Tibial nerve (tissue), 4 donors: ENCODE measurements at regions not wholly inside any gene's neighbourhood (a gene's known extent, or its start where the extent isn't known, plus 50 kb on each side); places are given as distances from the start of the nearest gene placed in this dataset.
"Not testable (repeated sequence)": the region's sequence is repeated elsewhere in the genome, so short reads cannot be mapped to it uniquely, and the experiment has no call there.

ENCODE experiments used
- DNase-seq, 2 donors: peaks; one replicate each; pipeline ENCODE4 v3.0.0-alpha.2; 2019; ENCODE audit warnings: low spot score in 2 of 2
- H3K27ac ChIP-seq, 4 donors: fragments of 200-600 bp; sonication (generic) in 3 of 4; one replicate each; pipeline ENCODE4 v1.5.1; 2017 to 2019; ENCODE audit warnings: mild to moderate bottlenecking in 1 of 4
- H3K27me3 ChIP-seq, 2 donors: fragments of 200-600 bp; sonication (generic) in 1 of 2; one replicate each; pipeline versions ENCODE4 v1.5.1 to v1.6.0; 2017 to 2019
- H3K36me3 ChIP-seq, 3 donors: fragments of 200-600 bp; sonication (generic); one replicate each; pipeline ENCODE4 v1.5.1; 2018 to 2019
- H3K4me1 ChIP-seq, 4 donors: fragments of 200-600 bp; sonication (generic) in 3 of 4; one replicate each; pipeline ENCODE4 v1.5.1; 2017 to 2019
- H3K4me3 ChIP-seq, 4 donors: fragments of 200-600 bp; sonication (generic) in 3 of 4; one replicate each; pipeline ENCODE4 v1.5.1; 2017 to 2019; ENCODE audit warnings: mild to moderate bottlenecking in 1 of 4, moderate library complexity in 1 of 4
- H3K9me3 ChIP-seq, 4 donors: fragments of 200-600 bp; sonication (generic) in 3 of 4; one replicate each; pipeline ENCODE4 v1.5.1; 2017 to 2019
- CTCF ChIP-seq, 5 experiments: fragments of 200-600 bp in 3 of 5; fragments of 450-650 bp in 2 of 5; sonication (generic) in 3 of 5; IDR thresholded peaks; one replicate each; pipeline ENCODE4 v1.5.1; 2016 to 2019; ENCODE audit warnings: antibody characterized with exemption in 5 of 5, mild to moderate bottlenecking in 3 of 5, moderate library complexity in 2 of 5
- EP300 ChIP-seq, 2 donors: sonication (generic); formaldehyde crosslinking; IDR thresholded peaks; one replicate each; pipeline ENCODE4 v1.6.1; 2017; ENCODE audit warnings: antibody characterized with exemption in 2 of 2, mild to moderate bottlenecking in 1 of 2
- POLR2A ChIP-seq, 2 donors: fragments of 450-650 bp; IDR thresholded peaks; one replicate each; pipeline ENCODE4 v1.6.1; 2017; ENCODE audit warnings: antibody characterized with exemption in 2 of 2, mild to moderate bottlenecking in 2 of 2, moderate library complexity in 2 of 2
- WGBS, 2 donors: methylation state at CpG; one replicate each; pipeline ENCODE4 v1.1.5; 2018; 5-methylcytosine and 5-hydroxymethylcytosine counted together

DNA sequence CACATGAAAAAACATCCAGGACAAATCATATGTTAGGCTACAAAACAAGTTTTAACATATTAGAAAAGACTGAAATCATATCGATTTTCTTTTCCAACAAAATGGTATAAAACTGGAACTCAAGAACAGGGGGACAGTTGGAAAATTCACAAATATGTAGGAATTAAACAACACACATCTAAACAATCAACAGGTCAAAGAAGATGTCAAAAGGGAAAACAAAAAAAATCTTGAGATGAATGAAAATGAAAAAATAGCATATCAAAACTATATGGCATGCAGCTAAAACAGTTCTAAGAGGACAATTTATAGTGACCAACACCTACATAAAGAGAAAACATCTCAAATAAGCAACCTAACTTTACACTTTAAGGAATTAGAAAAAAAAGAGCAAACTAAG, 585.3 kb downstream of the UQCRFS1 start:
- no peaks in the 10 kb centered on the region for H3K36me3 ChIP-seq
- H3K27me3 ChIP-seq, result no peaks in the 10 kb centered on the region
- no peak for DNase-seq
- H3K27ac ChIP-seq, result no peak overlapping the region
- TF ChIP-seq POLR2A (IDR thresholded peaks at IDR 0.05) (no peak), EP300 (IDR thresholded peaks at IDR 0.05) (no peak), CTCF (IDR thresholded peaks at IDR 0.05) (no peak)
- no peaks in the 10 kb centered on the region for H3K4me1 ChIP-seq
- 85 to 91% methylated on average over 1 of the region's 1 CpG for WGBS, 2 donors
- peaks cover 0 to 9% (median 0%) of the 10 kb centered on the region in 4 donors for H3K9me3 ChIP-seq
- no peak overlapping the region for H3K4me3 ChIP-seq

GRCh38 chr19:28626407-28626806, 586.5 kb downstream of the UQCRFS1 start:
- not testable (repeated sequence) for H3K9me3 ChIP-seq, H3K4me1 ChIP-seq, H3K27me3 ChIP-seq, DNase-seq, H3K4me3 ChIP-seq, H3K36me3 ChIP-seq, H3K27ac ChIP-seq
- 86 to 92% methylated on average over 2 of the region's 2 CpGs for WGBS, 2 donors

DNA sequence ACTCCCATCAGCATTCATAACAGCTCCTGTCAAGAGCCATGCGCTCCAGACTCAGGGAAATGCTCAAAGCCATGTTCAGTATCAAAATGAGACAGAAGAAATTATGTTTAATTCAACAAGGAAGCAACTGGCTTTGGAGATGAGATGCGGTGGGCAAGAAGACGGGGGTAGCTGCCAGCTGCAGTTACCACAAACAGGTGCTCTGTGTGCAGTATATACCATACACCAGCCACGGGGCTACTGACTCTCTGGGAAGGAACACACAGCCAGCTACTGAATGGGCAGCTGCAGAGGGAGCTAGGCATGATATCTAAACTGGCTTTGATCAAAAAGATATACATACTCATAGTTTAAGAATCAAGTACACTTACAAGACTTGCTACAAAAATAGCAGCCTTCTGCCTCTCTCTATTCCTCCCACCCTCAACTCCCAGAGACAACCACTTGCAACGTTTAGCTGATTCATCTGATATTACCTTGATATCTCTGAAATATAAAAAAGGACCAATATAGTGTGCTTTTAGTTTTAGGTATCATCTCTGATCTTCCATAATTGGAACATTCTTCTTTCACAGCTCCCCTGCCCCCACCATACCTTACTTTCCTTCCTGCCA, 593.0 kb downstream of the UQCRFS1 start:
- H3K27ac ChIP-seq, result no peak overlapping the region
- no peaks in the 10 kb centered on the region for H3K36me3 ChIP-seq
- H3K9me3 ChIP-seq, result peaks cover 0 to 9% (median 0%) of the 10 kb centered on the region in 4 donors
- 79 to 86% methylated on average over 5 of the region's 5 CpGs for WGBS, 2 donors
- no peak for DNase-seq
- H3K27me3 ChIP-seq, result no peaks in the 10 kb centered on the region
- H3K4me1 ChIP-seq, result no peaks in the 10 kb centered on the region
- TF ChIP-seq EP300 (IDR thresholded peaks at IDR 0.05) (no peak), CTCF (IDR thresholded peaks at IDR 0.05) (no peak), POLR2A (IDR thresholded peaks at IDR 0.05) (no peak)
- no peak overlapping the region for H3K4me3 ChIP-seq

GRCh38 chr19:28618504-28618903, 594.4 kb downstream of the UQCRFS1 start:
- H3K27me3 ChIP-seq, result no peaks in the 10 kb centered on the region
- no peak overlapping the region for H3K27ac ChIP-seq
- no peak for TF ChIP-seq POLR2A (IDR thresholded peaks at IDR 0.05)
- TF ChIP-seq EP300 (IDR thresholded peaks at IDR 0.05), result no peak
- no peak for TF ChIP-seq CTCF (IDR thresholded peaks at IDR 0.05)
- peaks cover 0 to 24% (median 0%) of the 10 kb centered on the region in 4 donors for H3K9me3 ChIP-seq
- no peak overlapping the region for H3K4me3 ChIP-seq
- no peaks in the 10 kb centered on the region for H3K36me3 ChIP-seq
- H3K4me1 ChIP-seq, result no peaks in the 10 kb centered on the region
- no peak for DNase-seq
- 66 to 69% methylated on average over 4 of the region's 4 CpGs for WGBS, 2 donors

GRCh38 chr19:28615966-28616365, 597.0 kb downstream of the UQCRFS1 start:
- no peaks in the 10 kb centered on the region for H3K27me3 ChIP-seq
- no peak overlapping the region for H3K4me3 ChIP-seq
- no peaks in the 10 kb centered on the region for H3K4me1 ChIP-seq
- WGBS, 2 donors, result 79 to 81% methylated on average over 1 of the region's 1 CpG
- peaks cover 0 to 34% (median 0%) of the 10 kb centered on the region in 4 donors for H3K9me3 ChIP-seq
- TF ChIP-seq CTCF (IDR thresholded peaks at IDR 0.05), result no peak
- TF ChIP-seq EP300 (IDR thresholded peaks at IDR 0.05), result no peak
- TF ChIP-seq POLR2A (IDR thresholded peaks at IDR 0.05), result no peak
- H3K27ac ChIP-seq, result no peak overlapping the region
- no peaks in the 10 kb centered on the region for H3K36me3 ChIP-seq
- DNase-seq, result no peak

DNA sequence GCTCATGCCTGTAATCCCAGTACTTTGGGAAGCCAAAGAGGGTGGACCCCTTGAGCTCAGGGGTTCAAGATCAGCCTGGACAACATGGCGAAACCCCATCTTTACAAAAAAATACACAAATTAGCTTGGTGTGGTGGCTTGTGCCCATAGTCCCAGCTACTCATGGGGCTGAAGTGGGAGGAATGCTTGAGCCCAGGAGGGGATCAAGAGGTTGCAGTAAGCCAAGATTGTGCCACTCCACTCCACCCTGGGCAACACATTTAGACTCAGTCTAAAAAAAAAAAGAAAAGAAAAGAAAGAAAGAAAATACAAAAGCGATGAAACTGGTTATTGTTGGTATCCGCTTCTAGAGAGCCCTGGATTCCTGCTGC, 597.4 kb downstream of the UQCRFS1 start:
- H3K36me3 ChIP-seq, result no peaks in the 10 kb centered on the region
- H3K9me3 ChIP-seq, result peaks cover 0 to 36% (median 0%) of the 10 kb centered on the region in 4 donors
- no peak overlapping the region for H3K4me3 ChIP-seq
- TF ChIP-seq CTCF (IDR thresholded peaks at IDR 0.05) (no peak), EP300 (IDR thresholded peaks at IDR 0.05) (no peak), POLR2A (IDR thresholded peaks at IDR 0.05) (no peak)
- H3K4me1 ChIP-seq, result no peaks in the 10 kb centered on the region
- no peaks in the 10 kb centered on the region for H3K27me3 ChIP-seq
- H3K27ac ChIP-seq, result no peak overlapping the region
- no peak for DNase-seq
- WGBS, 2 donors, result 87 to 93% methylated on average over 3 of the region's 3 CpGs
